Suprapubic skin (tissue), 4 donors: ENCODE measurements at regions not wholly inside any gene's neighbourhood (a gene's known extent, or its start where the extent isn't known, plus 50 kb on each side); places are given as distances from the start of the nearest gene placed in this dataset.

Experiments
- CTCF ChIP-seq, 2 donors: fragments of 200-600 bp in 1 of 2; fragments of 450-650 bp in 1 of 2; sonication (generic) in 1 of 2; IDR thresholded peaks; one replicate each; pipeline ENCODE4 v1.5.1; 2016 to 2019; ENCODE audit warnings: antibody characterized with exemption in 2 of 2, mild to moderate bottlenecking in 1 of 2, moderate library complexity in 1 of 2
- POLR2A ChIP-seq, 2 donors: fragments of 450-650 bp; IDR thresholded peaks; one replicate each; pipeline ENCODE4 v1.6.1; 2017; ENCODE audit warnings: antibody characterized with exemption in 2 of 2, mild to moderate bottlenecking in 2 of 2, moderate library complexity in 2 of 2
- POLR2AphosphoS5 ChIP-seq, 3 donors: sonication (generic); formaldehyde crosslinking; IDR thresholded peaks; one replicate each; pipeline ENCODE4 v1.6.1; 2017; ENCODE audit warnings: antibody characterized with exemption in 3 of 3

GRCh38 chr6:5850848-5851255 is 155.9 kb downstream of the NRN1 start:
- no peak for TF ChIP-seq CTCF (IDR thresholded peaks at IDR 0.05)
- no peak for TF ChIP-seq POLR2A (IDR thresholded peaks at IDR 0.05)
- no peak for TF ChIP-seq POLR2AphosphoS5 (IDR thresholded peaks at IDR 0.05)
